Keratinocyte (primary cell): ENCODE measurements at regions not wholly inside any gene's neighbourhood (a gene's known extent, or its start where the extent isn't known, plus 50 kb on each side); places are given as distances from the start of the nearest gene placed in this dataset.

Source experiments
- DNase-seq: peaks from one replicate; pipeline ENCODE4 v3.0.0-alpha.2; 2011; ENCODE audit warnings: low read depth, missing footprints, low spot score
- FAIRE-seq: peaks from 2 replicates; lab custom pipeline; 2011; peaks lifted over from hg19 to GRCh38; lab: Jason Lieb, UNC
- H2AFZ ChIP-seq: 2 replicates; pipeline ENCODE4 v1.6.0; 2012; ENCODE audit warnings: low read length, control low read depth, inconsistent platforms; ENCODE audit not compliant: control insufficient read depth
- H3K27ac ChIP-seq: 2 replicates; pipeline ENCODE4 v1.5.1; 2011; ENCODE audit warnings: low read length; ENCODE audit not compliant: control insufficient read depth, insufficient read depth
- H3K27me3 ChIP-seq: 3 replicates; pipeline ENCODE4 v1.6.0; 2011; ENCODE audit warnings: low read length; ENCODE audit not compliant: control insufficient read depth, insufficient read depth; ENCODE audit errors: extremely low read depth
- H3K36me3 ChIP-seq, 2 experiments: 2 replicates in 1 of 2; 3 replicates in 1 of 2; pipeline ENCODE4 v1.5.1; 2011; ENCODE audit warnings: low read length in 2 of 2, mild to moderate bottlenecking in 1 of 2; ENCODE audit not compliant: control insufficient read depth in 2 of 2, insufficient read depth in 2 of 2; ENCODE audit errors: extremely low read depth in 1 of 2
- H3K4me1 ChIP-seq: 3 replicates; pipeline ENCODE4 v1.5.1; 2011; ENCODE audit warnings: low read length; ENCODE audit not compliant: control insufficient read depth, insufficient read depth; ENCODE audit errors: extremely low read depth
- H3K4me2 ChIP-seq: 3 replicates; pipeline ENCODE4 v1.6.0; 2011; ENCODE audit warnings: low read depth, low read length; ENCODE audit not compliant: control insufficient read depth, insufficient read depth; ENCODE audit errors: extremely low read depth
- H3K4me3 ChIP-seq, 3 experiments: fragments of 200-600 bp in 1 of 3; sonication (generic) in 1 of 3; 2 replicates in 2 of 3; 3 replicates in 1 of 3; pipeline ENCODE4 v1.5.1; 2011 to 2016; ENCODE audit warnings: low read length in 3 of 3, mild to moderate bottlenecking in 3 of 3, control low read depth in 2 of 3, inconsistent platforms in 1 of 3, low read depth in 1 of 3, mixed read lengths in 1 of 3, mixed run types in 1 of 3, moderate library complexity in 1 of 3; ENCODE audit not compliant: control insufficient read depth in 2 of 3, insufficient read depth in 2 of 3; ENCODE audit errors: extremely low read depth in 1 of 3
- H3K79me2 ChIP-seq: 2 replicates; pipeline ENCODE4 v1.6.0; 2012; ENCODE audit warnings: low read length; ENCODE audit not compliant: control insufficient read depth, insufficient read depth
- H3K9ac ChIP-seq: 3 replicates; pipeline ENCODE4 v1.6.0; 2011; ENCODE audit warnings: low read length; ENCODE audit not compliant: control insufficient read depth, insufficient read depth; ENCODE audit errors: extremely low read depth
- H3K9me1 ChIP-seq: 3 replicates; pipeline ENCODE4 v1.6.0; 2011; ENCODE audit warnings: low read length; ENCODE audit not compliant: control insufficient read depth, insufficient read depth; ENCODE audit errors: extremely low read depth
- H3K9me3 ChIP-seq: 2 replicates; pipeline ENCODE4 v1.5.1; 2012; ENCODE audit warnings: low read depth, low read length; ENCODE audit not compliant: control insufficient read depth
- H4K20me1 ChIP-seq: 3 replicates; pipeline ENCODE4 v1.6.0; 2011; ENCODE audit warnings: low read length; ENCODE audit not compliant: control insufficient read depth, insufficient read depth; ENCODE audit errors: extremely low read depth
- EZH2 ChIP-seq: IDR thresholded peaks from one replicate; pipeline ENCODE4 v1.6.1; 2012; ENCODE audit warnings: inconsistent platforms, mild to moderate bottlenecking, low read length, moderate library complexity
- dilution Hi-C: fragments of 300-500 bp; cut with MboI; formaldehyde crosslinking; loops from one replicate; pipeline ENCODE4 v1.7.0; 2020; ENCODE audit warnings: low sequenced_read_pairs; ENCODE audit not compliant: extremely low pct_ligation_motif_present
- TF ChIP-seq, protein P1 (sequence below), 3 experiments: IDR thresholded peaks in 1 of 3; conservative IDR thresholded peaks in 1 of 3; optimal IDR thresholded peaks in 1 of 3; 2 replicates in 2 of 3; 3 replicates in 1 of 3; pipeline versions ENCODE3 to v1.5.1; 2011; ENCODE audit warnings: low read length in 3 of 3, mild to moderate bottlenecking in 3 of 3, moderate library complexity in 2 of 3, control low read depth in 1 of 3, inconsistent platforms in 1 of 3; ENCODE audit not compliant: insufficient read depth in 2 of 3; ENCODE audit errors: extremely low read depth in 1 of 3

DNA sequence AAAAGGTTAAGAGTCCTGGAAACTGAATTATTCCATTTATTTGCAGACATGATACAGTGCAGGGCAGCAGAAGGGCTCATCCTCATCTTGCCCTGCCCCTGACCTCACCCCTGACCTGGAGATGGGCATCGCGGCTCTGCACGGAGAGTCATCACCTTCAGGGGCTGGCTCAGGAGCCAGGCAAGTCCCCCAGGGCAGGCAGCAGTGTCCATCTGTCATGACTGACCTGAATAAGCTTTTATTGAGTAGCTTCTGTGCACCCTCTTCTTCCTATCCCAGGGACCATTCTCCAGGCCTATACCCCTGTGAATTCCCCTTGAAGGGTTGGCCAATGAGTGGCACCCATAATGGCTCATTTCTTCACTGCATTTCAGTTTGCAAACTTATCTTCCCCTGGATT lies 484.2 kb downstream of the ZNF536 start:
- TF ChIP-seq EZH2 = no peak
- TF ChIP-seq, protein P1, sequence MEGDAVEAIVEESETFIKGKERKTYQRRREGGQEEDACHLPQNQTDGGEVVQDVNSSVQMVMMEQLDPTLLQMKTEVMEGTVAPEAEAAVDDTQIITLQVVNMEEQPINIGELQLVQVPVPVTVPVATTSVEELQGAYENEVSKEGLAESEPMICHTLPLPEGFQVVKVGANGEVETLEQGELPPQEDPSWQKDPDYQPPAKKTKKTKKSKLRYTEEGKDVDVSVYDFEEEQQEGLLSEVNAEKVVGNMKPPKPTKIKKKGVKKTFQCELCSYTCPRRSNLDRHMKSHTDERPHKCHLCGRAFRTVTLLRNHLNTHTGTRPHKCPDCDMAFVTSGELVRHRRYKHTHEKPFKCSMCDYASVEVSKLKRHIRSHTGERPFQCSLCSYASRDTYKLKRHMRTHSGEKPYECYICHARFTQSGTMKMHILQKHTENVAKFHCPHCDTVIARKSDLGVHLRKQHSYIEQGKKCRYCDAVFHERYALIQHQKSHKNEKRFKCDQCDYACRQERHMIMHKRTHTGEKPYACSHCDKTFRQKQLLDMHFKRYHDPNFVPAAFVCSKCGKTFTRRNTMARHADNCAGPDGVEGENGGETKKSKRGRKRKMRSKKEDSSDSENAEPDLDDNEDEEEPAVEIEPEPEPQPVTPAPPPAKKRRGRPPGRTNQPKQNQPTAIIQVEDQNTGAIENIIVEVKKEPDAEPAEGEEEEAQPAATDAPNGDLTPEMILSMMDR (optimal IDR thresholded peaks at IDR 0.05 in 1 of 3, IDR thresholded peaks at IDR 0.05 in 1 of 3, conservative IDR thresholded peaks at IDR 0.05 in 1 of 3; ENCODE audit: extremely low read depth in 1 of 3, insufficient read depth in 2 of 3, low read length in 3 of 3) = no peak
- FAIRE-seq = no peak
- DNase-seq = no peak

DNA sequence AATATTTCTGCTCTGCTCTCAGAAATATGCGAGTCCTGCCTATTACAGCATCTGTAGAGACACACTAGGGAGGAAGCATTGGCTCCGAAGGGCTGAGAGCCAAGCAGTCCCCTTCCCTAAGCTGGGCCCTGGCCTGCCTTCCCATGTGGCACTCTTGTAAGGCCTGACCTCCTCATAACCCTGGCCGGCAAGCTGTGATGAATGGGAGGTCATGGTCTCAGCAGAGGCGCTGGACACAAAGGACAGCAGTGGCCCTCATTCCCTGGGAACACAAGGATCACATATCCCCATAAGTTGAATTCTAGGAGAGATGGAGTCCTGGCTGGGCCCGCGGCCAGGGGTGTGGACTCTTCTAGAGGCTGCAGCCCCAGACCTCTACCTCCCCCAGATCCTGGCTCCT lies 483.3 kb downstream of the ZNF536 start:
- DNase-seq (no peak), FAIRE-seq (no peak)
- Histone ChIP-seq H2AFZ (no peak overlapping the region), H3K27me3 (no peaks in the 10 kb centered on the region), H3K9ac (no peak overlapping the region), H3K4me3 (no peak overlapping the region), H3K9me1 (no peaks in the 10 kb centered on the region), H3K4me1 (no peaks in the 10 kb centered on the region), H3K27ac (no peak overlapping the region), H3K4me2 (no peak overlapping the region), H4K20me1 (no peaks in the 10 kb centered on the region), H3K79me2 (no peaks in the 10 kb centered on the region), H3K9me3 (no peaks in the 10 kb centered on the region), H3K36me3 (no peaks in the 10 kb centered on the region)
- dilution Hi-C loops = no loop called here
- TF ChIP-seq, protein P1 (optimal IDR thresholded peaks at IDR 0.05 in 1 of 3, IDR thresholded peaks at IDR 0.05 in 1 of 3, conservative IDR thresholded peaks at IDR 0.05 in 1 of 3; ENCODE audit: extremely low read depth in 1 of 3, insufficient read depth in 2 of 3, low read length in 3 of 3) = no peak
- no peak for TF ChIP-seq EZH2

More for the DNA sequence above, 484.2 kb downstream of the ZNF536 start:
- H3K27me3 ChIP-seq = no peaks in the 10 kb centered on the region
- H3K79me2 ChIP-seq = no peaks in the 10 kb centered on the region
- no peaks in the 10 kb centered on the region for H3K9me1 ChIP-seq
- H3K4me2 ChIP-seq = no peak overlapping the region
- H2AFZ ChIP-seq = no peak overlapping the region
- peaks cover 3% of the 10 kb centered on the region for H3K9me3 ChIP-seq
- H3K36me3 ChIP-seq = no peaks in the 10 kb centered on the region
- no peaks in the 10 kb centered on the region for H4K20me1 ChIP-seq
- no peak overlapping the region for H3K27ac ChIP-seq
- dilution Hi-C loops = no loop called here
- no peak overlapping the region for H3K4me3 ChIP-seq
- H3K9ac ChIP-seq = no peak overlapping the region
- H3K4me1 ChIP-seq = no peaks in the 10 kb centered on the region
